K562 (cell line): ENCODE measurements at regions not wholly inside any gene's neighbourhood (a gene's known extent, or its start where the extent isn't known, plus 50 kb on each side); places are given as distances from the start of the nearest gene placed in this dataset.

Source experiments
- ATAC-seq: fragments of 200-7000 bp; cut with Tn5 transposase; 3 replicates; pipeline ENCODE4 v1.9.1; 2020; ENCODE audit warnings: moderate library complexity
- BruUV-seq: library from RNA; stranded (reverse); fragments of 400-500 nt; replicated peaks from 2 replicates; lab custom pipeline; 2021; lab: Mats Ljungman, UMichigan
- CTCF ChIA-PET: fragments of 300-600 bp; formaldehyde crosslinking; extraction: SDS; loops from one replicate; lab custom pipeline; 2021; ENCODE audit warnings: low intra/inter-chr PET ratio; lab: Yijun Ruan, JAX
- POLR2A ChIA-PET: fragments of 300-600, 350-650 bp; sonication (Branson Sonifier 250); formaldehyde crosslinking; extraction: SDS; loops from one replicate; lab custom pipeline; 2021; ENCODE audit warnings: antibody characterized with exemption, inconsistent platforms; lab: Yijun Ruan, JAX
- DNase-seq, 4 experiments: peaks; one replicate each; pipeline versions ENCODE4 v3.0.0 to v3.0.0-alpha.2; 2011 to 2018; ENCODE audit warnings: low spot score in 3 of 4, mixed read lengths in 3 of 4; ENCODE audit errors: extremely low read depth in 1 of 4
- FAIRE-seq: peaks from 2 replicates; lab custom pipeline; 2011; peaks lifted over from hg19 to GRCh38; lab: Jason Lieb, UNC
- H2AFZ ChIP-seq: 2 replicates; pipeline ENCODE4 v1.6.0; 2011; ENCODE audit warnings: low read depth, low read length, control low read depth, inconsistent platforms
- H3K27ac ChIP-seq: fragments of 200-600 bp; 3 replicates; pipeline ENCODE4 v1.8.0; 2011; ENCODE audit warnings: low read depth, mild to moderate bottlenecking, control low read depth, inconsistent platforms, low read length, moderate library complexity, mixed read lengths; ENCODE audit errors: extremely low read depth
- H3K27me3 ChIP-seq, 2 experiments: fragments of 300-600 bp in 1 of 2; 2 replicates in 1 of 2; 3 replicates in 1 of 2; pipeline versions ENCODE4 v1.6.0 to v1.8.0; 2011; ENCODE audit warnings: inconsistent platforms in 2 of 2, low read length in 2 of 2, mild to moderate bottlenecking in 1 of 2, mixed read lengths in 1 of 2, moderate library complexity in 1 of 2; ENCODE audit not compliant: control insufficient read depth in 2 of 2, insufficient read depth in 2 of 2
- H3K36me3 ChIP-seq: fragments of 300-600 bp; 3 replicates; pipeline ENCODE4 v1.8.0; 2011; ENCODE audit warnings: mild to moderate bottlenecking, low read length, inconsistent platforms; ENCODE audit not compliant: control insufficient read depth, insufficient read depth
- H3K4me1 ChIP-seq, 2 experiments: fragments of 200-600 bp in 1 of 2; replicated peaks in 1 of 2; 2 replicates in 1 of 2; 3 replicates in 1 of 2; pipeline versions ENCODE4 v1.5.1 to v1.8.0; 2011; ENCODE audit warnings: inconsistent platforms in 2 of 2, low read length in 2 of 2, mild to moderate bottlenecking in 1 of 2, mixed read lengths in 1 of 2, moderate library complexity in 1 of 2; ENCODE audit not compliant: control insufficient read depth in 2 of 2, insufficient read depth in 2 of 2
- H3K4me2 ChIP-seq: 2 replicates; pipeline ENCODE4 v1.6.1; 2011; ENCODE audit warnings: low read length, control low read depth, inconsistent platforms, mixed read lengths; ENCODE audit not compliant: insufficient read depth
- H3K4me3 ChIP-seq: fragments of 200-600 bp; sonication (generic), shearing (Covaris generic); 2 replicates; pipeline ENCODE4 v1.5.1; 2016; ENCODE audit warnings: control low read depth, inconsistent platforms
- H3K79me2 ChIP-seq: fragments of 200-600 bp; 3 replicates; pipeline ENCODE4 v1.8.0; 2011; ENCODE audit warnings: low read length, inconsistent platforms; ENCODE audit not compliant: control insufficient read depth, insufficient read depth
- H3K9ac ChIP-seq, 2 experiments: 2 replicates each; pipeline versions ENCODE4 v1.6.0 to v1.6.1; 2011; ENCODE audit warnings: low read depth in 2 of 2, low read length in 2 of 2, control low read depth in 1 of 2, inconsistent platforms in 1 of 2, mild to moderate bottlenecking in 1 of 2, mixed read lengths in 1 of 2; ENCODE audit not compliant: insufficient read depth in 1 of 2
- H3K9me1 ChIP-seq: one replicate; pipeline ENCODE4 v1.6.0; 2011; ENCODE audit warnings: inconsistent platforms, mild to moderate bottlenecking, low read length, moderate library complexity; ENCODE audit not compliant: control insufficient read depth, insufficient read depth
- H3K9me3 ChIP-seq: replicated peaks from 2 replicates; pipeline ENCODE4 v1.5.1; 2011; ENCODE audit warnings: low read depth, low read length, inconsistent platforms; ENCODE audit not compliant: control insufficient read depth, insufficient read depth
- H4K20me1 ChIP-seq: replicated peaks from 2 replicates; pipeline ENCODE4 v1.6.1; 2011; ENCODE audit warnings: low read length, inconsistent platforms, mixed read lengths; ENCODE audit not compliant: control insufficient read depth, insufficient read depth
- C11orf30 ChIP-seq: fragments of 450-650 bp; IDR thresholded peaks from 2 replicates; pipeline ENCODE4 v1.6.1; 2016; ENCODE audit warnings: low read depth, mild to moderate bottlenecking
- KDM2B ChIP-seq: fragments of 250-450 bp; sonication (Bioruptor Pico); IDR thresholded peaks from 2 replicates; pipeline ENCODE4 v1.8.0; 2021; ENCODE audit warnings: mild to moderate bottlenecking, moderate library complexity
- MAFG ChIP-seq: fragments of 450-650 bp; conservative IDR thresholded peaks from 2 replicates; pipeline ENCODE4 v1.6.1; 2016; ENCODE audit warnings: missing genetic modification characterization, missing compliant biosample characterization
- NFATC3 ChIP-seq: fragments of 450-650 bp; IDR thresholded peaks from 2 replicates; pipeline ENCODE4 v1.6.1; 2017; ENCODE audit warnings: mild to moderate bottlenecking
- STAG1 ChIP-seq: sonication (generic); formaldehyde crosslinking; IDR thresholded peaks from 2 replicates; pipeline ENCODE4 v1.5.0; 2020; ENCODE audit warnings: missing genetic modification reagents, borderline replicate concordance
- ZNF133 ChIP-seq: fragments of 250-450 bp; sonication (Bioruptor Pico); IDR thresholded peaks from 2 replicates; pipeline ENCODE4 v1.4.0; 2020; ENCODE audit warnings: mild to moderate bottlenecking
- ZNF316 ChIP-seq: fragments of 450-650 bp; IDR thresholded peaks from 2 replicates; pipeline ENCODE4 v1.6.1; 2016
- ZNF695 ChIP-seq: fragments of 450-650 bp; formaldehyde crosslinking; IDR thresholded peaks from 2 replicates; pipeline ENCODE4 v1.4.0; 2020; ENCODE audit warnings: mild to moderate bottlenecking, moderate library complexity
- WGBS: fragments of 100-300 bp; shearing (Covaris generic); methylation state at CpG from one replicate; pipeline ENCODE4 v1.1.6; 2016; ENCODE audit warnings: low coverage, mixed read lengths; ENCODE audit not compliant: insufficient coverage; ENCODE audit errors: missing lambda C conversion rate; 5-methylcytosine and 5-hydroxymethylcytosine counted together
- in situ Hi-C: fragments of 300-500 bp; cut with MboI; formaldehyde crosslinking; loops from 4 replicates; pipeline ENCODE4 v1.15.0; 2018; ENCODE audit warnings: inconsistent platforms, mixed read lengths
- intact Hi-C: fragments of 100-400 bp; cut with micrococcal nuclease; formaldehyde crosslinking; loops from 2 replicates; pipeline ENCODE4 v1.14.2; 2022

GRCh38 chr1:99504287-99504686 lies 141.6 kb upstream of the PALMD start:
- in situ Hi-C loops = no loop called here
- peak overlapping the region; percentile 75; the same call in 1 of the 2 replicates for H2AFZ ChIP-seq
- CTCF ChIA-PET = no interaction called here

GRCh38 chr1:99506631-99507030 lies 139.3 kb upstream of the PALMD start:
- Histone ChIP-seq H2AFZ (no peak overlapping the region), H3K27ac (no peak overlapping the region), H3K4me2 (no peak overlapping the region), H3K36me3 (no peaks in the 10 kb centered on the region), H3K4me3 (no peak overlapping the region), H3K79me2 (no peaks in the 10 kb centered on the region), H3K9ac (no peak overlapping the region), H4K20me1 (no peaks in the 10 kb centered on the region), H3K27me3 (no peaks in the 10 kb centered on the region), H3K4me1 (peaks cover 0 to 9% of the 10 kb centered on the region in 2 experiments; a peak in 4 of 5 replicates), H3K9me3 (no peaks in the 10 kb centered on the region), H3K9me1 (no peaks in the 10 kb centered on the region)
- DNase-seq (no peak), FAIRE-seq (no peak), ATAC-seq (no peak)
- intact Hi-C loops (no loop called here), in situ Hi-C loops (no loop called here)
- POLR2A ChIA-PET = no interaction called here
- no TSS peak for BruUV-seq
- TF ChIP-seq MAFG = peak; percentile 28
- peak; percentile 55; the same call in 1 of the 2 replicates for TF ChIP-seq C11orf30
- TF ChIP-seq ZNF316 = peak; percentile 69
- TF ChIP-seq ZNF133 (CRISPR knock-in tag) = no peak
- CTCF ChIA-PET = no interaction called here
- 13% methylated on average over 2 of the region's 2 CpGs for WGBS

More at GRCh38 chr1:99504287-99504686, 141.6 kb upstream of the PALMD start:
- Histone ChIP-seq H4K20me1 (no peaks in the 10 kb centered on the region), H3K9me1 (no peaks in the 10 kb centered on the region), H3K9me3 (no peaks in the 10 kb centered on the region), H3K4me1 (peaks cover 0 to 9% of the 10 kb centered on the region in 2 experiments; a peak in 4 of 5 replicates), H3K4me3 (no peak overlapping the region), H3K79me2 (no peaks in the 10 kb centered on the region), H3K36me3 (no peaks in the 10 kb centered on the region), H3K27ac (no peak overlapping the region), H3K4me2 (no peak overlapping the region), H3K27me3 (no peaks in the 10 kb centered on the region), H3K9ac (no peak overlapping the region)
- no peak for DNase-seq
- BruUV-seq = no TSS peak
- ATAC-seq = peak; percentile 45; the same call in 2 of the 3 replicates
- no peak for FAIRE-seq
- intact Hi-C loops = no loop called here
- TF ChIP-seq STAG1 (CRISPR knock-in tag) = no peak
- TF ChIP-seq KDM2B = no peak
- no peak for TF ChIP-seq ZNF695 (CRISPR knock-in tag)
- TF ChIP-seq NFATC3 = no peak
- POLR2A ChIA-PET = interaction anchor here (0.6 kb wide), 1 partner anchor 62 kb away, joined by 3 read pairs; no protein-coding TSS in a partner anchor
- WGBS = 63% methylated on average over 3 of the region's 3 CpGs
